ENCODE measurements at regions not wholly inside any gene's neighbourhood (a gene's known extent, or its start where the extent isn't known, plus 50 kb on each side); places are given as distances from the start of the nearest gene placed in this dataset.

GRCh38 chr12:42686514-42687172 lies 97.1 kb upstream of the PRICKLE1 start:
- CTCF ChIA-PET = no interaction called here
- Mint-ChIP-seq H3K4me3 (no peak overlapping the region), H3K36me3 (peaks cover 7% of the 10 kb centered on the region; the same call in 1 of the 2 replicates), H3K4me1 (peaks cover 19% of the 10 kb centered on the region), H3K27me3 (ENCODE audit: low read depth) (no peaks in the 10 kb centered on the region), H3K27ac (no peak overlapping the region), H3K9me3 (peaks cover 19% of the 10 kb centered on the region)
- POLR2A ChIA-PET = no interaction called here
- ATAC-seq (no peak), DNase-seq (ENCODE audit: low spot score) (no peak)
- no peak for TF ChIP-seq E2F1 (CRISPR knock-in tag; IDR thresholded peaks at IDR 0.05)
- no peak for TF ChIP-seq MAX (CRISPR knock-in tag; IDR thresholded peaks at IDR 0.05)
- TF ChIP-seq ATF6 (CRISPR knock-in tag; IDR thresholded peaks at IDR 0.05) = no peak
- TF ChIP-seq ARID4B (CRISPR knock-in tag; IDR thresholded peaks at IDR 0.05; ENCODE audit: borderline replicate concordance) = no peak
- TF ChIP-seq ZNF281 (CRISPR knock-in tag; IDR thresholded peaks at IDR 0.05) = no peak
- TF ChIP-seq ESRRA (CRISPR knock-in tag; IDR thresholded peaks at IDR 0.05; ENCODE audit: borderline replicate concordance) = no peak
- no peak for TF ChIP-seq ATF1 (CRISPR knock-in tag; IDR thresholded peaks at IDR 0.05)
- no peak for TF ChIP-seq CREM (CRISPR knock-in tag; IDR thresholded peaks at IDR 0.05)
- no peak for TF ChIP-seq ZNF671 (CRISPR knock-in tag; IDR thresholded peaks at IDR 0.05)

- H3K27ac Mint-ChIP-seq = no peak overlapping the region
- peaks cover 18% of the 10 kb centered on the region for H3K4me1 Mint-ChIP-seq
- peak; percentile 23; the same call in 1 of the 2 replicates for TF ChIP-seq ZNF423 (CRISPR knock-in tag; IDR thresholded peaks at IDR 0.05)
- TF ChIP-seq CDX4 (CRISPR knock-in tag; IDR thresholded peaks at IDR 0.05; ENCODE audit: borderline replicate concordance) = no peak
- TF ChIP-seq NFYB (CRISPR knock-in tag; conservative IDR thresholded peaks at IDR 0.05; ENCODE audit: low read depth) = no peak
- TF ChIP-seq SP1 (CRISPR knock-in tag; conservative IDR thresholded peaks at IDR 0.05) = no peak
- TF ChIP-seq ZNF512 (CRISPR knock-in tag; IDR thresholded peaks at IDR 0.05; ENCODE audit: borderline replicate concordance) = no peak
- TF ChIP-seq FOXP1 (CRISPR knock-in tag; IDR thresholded peaks at IDR 0.05; ENCODE audit: borderline replicate concordance) = no peak
- TF ChIP-seq GTF2I (CRISPR knock-in tag; conservative IDR thresholded peaks at IDR 0.05) = no peak
- H3K27me3 Mint-ChIP-seq (ENCODE audit: low read depth) = no peaks in the 10 kb centered on the region
- ChIA-PET POLR2A (no interaction called here), CTCF (no interaction called here)
- peaks cover 5% of the 10 kb centered on the region for H3K9me3 Mint-ChIP-seq
- no peak overlapping the region for H3K4me3 Mint-ChIP-seq
- ATAC-seq (peak; percentile 41), DNase-seq (ENCODE audit: low spot score) (no peak)
- H3K36me3 Mint-ChIP-seq = no peaks in the 10 kb centered on the region
These were observed 95.2 kb upstream of the PRICKLE1 start for GRCh38 chr12:42684802-42685071.

Measured in WTC11 (cell line).